Activated T-cell treated with anti-CD3 and anti-CD28 coated beads, Interleukin-2, amount 50 U/mL, for 1 hour (primary cell): ENCODE measurements at regions not wholly inside any gene's neighbourhood (a gene's known extent, or its start where the extent isn't known, plus 50 kb on each side); places are given as distances from the start of the nearest gene placed in this dataset.
"Not testable (repeated sequence)": the region's sequence is repeated elsewhere in the genome, so short reads cannot be mapped to it uniquely, and the experiment has no call there.

Experiments
- DNase-seq: peaks from one replicate; pipeline ENCODE4 v3.0.0-alpha.2; 2020

- DNase-seq: no peak
Observed at GRCh38 chr3:59392116-59392515, 342.3 kb upstream of the CFAP20DC start.

- DNase-seq: no peak
Observed at GRCh38 chr3:59391131-59391530, 341.3 kb upstream of the CFAP20DC start.

DNA sequence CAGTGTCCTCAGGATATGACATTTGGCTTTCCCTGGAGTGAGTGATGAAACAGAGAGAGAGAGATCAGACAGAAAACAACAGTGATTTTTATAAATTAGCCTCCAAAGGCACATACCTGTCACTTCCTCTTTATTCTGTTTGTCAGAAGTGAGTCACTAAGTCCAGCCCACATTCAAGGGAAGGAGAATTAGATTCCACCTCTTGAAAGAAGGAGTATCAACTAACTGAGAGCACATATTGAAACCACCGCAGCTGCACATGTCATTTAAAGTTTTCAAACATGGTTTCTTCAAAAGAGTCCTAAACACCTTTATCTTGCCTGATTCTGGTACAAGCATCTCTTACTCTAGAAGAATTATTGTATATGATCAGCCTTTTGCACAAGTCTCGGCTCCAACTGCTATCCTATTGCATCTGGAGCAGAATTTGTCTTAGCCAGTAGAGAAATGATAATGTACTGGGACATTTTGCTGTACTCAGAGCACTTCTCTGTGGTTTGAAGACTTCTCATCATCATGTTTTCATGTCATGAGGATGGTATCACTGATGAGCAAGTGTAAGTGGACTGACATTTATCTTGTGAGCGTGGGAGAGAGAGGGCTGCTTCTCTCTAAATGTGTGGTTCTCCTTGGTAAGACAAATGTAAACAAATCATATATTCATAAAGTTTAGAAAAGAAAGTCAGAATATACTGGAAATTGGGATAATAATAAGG, 338.9 kb upstream of the CFAP20DC start:
- no peak for DNase-seq

GRCh38 chr3:59386165-59386564, 336.3 kb upstream of the CFAP20DC start:
- DNase-seq: no peak

- DNase-seq: no peak
Observed at GRCh38 chr3:59385547-59385946, 335.7 kb upstream of the CFAP20DC start.

DNA sequence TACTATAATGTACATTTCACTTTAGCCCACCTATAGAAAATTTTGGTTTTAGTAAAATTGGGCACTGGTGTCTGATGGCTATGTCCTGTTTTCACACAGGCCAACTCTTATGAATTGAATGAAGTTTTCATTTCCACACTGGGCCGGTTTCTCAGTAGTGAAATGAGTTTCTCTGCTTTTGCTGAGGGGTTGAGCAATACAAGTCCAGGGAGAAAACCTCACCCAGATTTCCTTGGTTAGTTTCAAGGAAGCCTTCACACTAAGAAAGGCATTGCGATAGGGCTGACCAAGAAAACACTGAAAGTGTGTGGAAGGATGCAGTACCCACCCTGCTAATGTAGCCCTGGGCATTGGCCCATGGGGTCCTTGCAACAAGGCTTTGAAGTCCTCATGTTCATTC, 331.5 kb upstream of the CFAP20DC start:
- DNase-seq: no peak

GRCh38 chr3:59380146-59380545, 330.3 kb upstream of the CFAP20DC start:
- DNase-seq: no peak

DNA sequence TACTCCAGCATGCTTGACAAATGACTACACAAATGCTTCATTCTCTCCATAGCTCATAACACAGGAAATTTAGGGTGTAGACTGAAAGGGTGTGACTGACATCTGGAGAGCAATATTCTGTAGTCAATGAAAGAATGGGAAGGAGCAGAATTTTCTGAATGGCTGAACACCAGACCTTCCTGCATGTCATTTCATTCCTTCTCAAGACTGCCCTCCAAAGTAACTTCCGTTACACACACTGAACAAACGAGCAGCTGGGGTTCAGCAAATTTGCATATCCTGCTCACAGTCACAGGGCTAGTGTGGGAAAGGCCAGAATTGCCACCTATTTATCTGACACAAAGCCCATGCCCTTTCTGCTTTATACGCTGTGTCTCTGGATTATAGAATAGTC, 325.0 kb upstream of the CFAP20DC start:
- no peak for DNase-seq

GRCh38 chr3:59374091-59374817, 324.4 kb upstream of the CFAP20DC start:
- DNase-seq: no peak

- no peak for DNase-seq
Observed at GRCh38 chr3:59372346-59372745, 322.5 kb upstream of the CFAP20DC start.

GRCh38 chr3:59368900-59369675, 319.3 kb upstream of the CFAP20DC start:
- DNase-seq: no peak

GRCh38 chr3:59367150-59367549, 317.3 kb upstream of the CFAP20DC start:
- DNase-seq: no peak

- DNase-seq: no peak
Observed at GRCh38 chr3:59366218-59366617, 316.4 kb upstream of the CFAP20DC start.

DNA sequence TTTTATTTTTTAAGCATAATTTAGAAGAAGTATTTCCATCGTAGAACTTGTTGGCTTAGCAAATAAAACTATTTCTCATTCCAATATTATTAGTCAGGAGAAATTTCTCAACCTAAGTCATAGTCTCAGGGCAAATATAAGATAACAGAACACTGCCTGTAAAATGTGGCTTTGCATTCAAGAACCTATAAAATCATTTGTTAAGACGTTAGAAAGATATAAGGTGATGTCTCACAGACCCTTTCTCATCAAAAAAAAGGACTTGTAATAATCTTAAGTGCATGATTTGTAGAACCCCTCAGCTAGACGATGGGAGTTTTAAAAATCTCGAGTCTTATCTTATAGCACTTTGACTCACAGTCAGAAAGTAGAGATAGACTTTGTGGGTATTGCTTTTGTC, 314.7 kb upstream of the CFAP20DC start:
- no peak for DNase-seq

DNA sequence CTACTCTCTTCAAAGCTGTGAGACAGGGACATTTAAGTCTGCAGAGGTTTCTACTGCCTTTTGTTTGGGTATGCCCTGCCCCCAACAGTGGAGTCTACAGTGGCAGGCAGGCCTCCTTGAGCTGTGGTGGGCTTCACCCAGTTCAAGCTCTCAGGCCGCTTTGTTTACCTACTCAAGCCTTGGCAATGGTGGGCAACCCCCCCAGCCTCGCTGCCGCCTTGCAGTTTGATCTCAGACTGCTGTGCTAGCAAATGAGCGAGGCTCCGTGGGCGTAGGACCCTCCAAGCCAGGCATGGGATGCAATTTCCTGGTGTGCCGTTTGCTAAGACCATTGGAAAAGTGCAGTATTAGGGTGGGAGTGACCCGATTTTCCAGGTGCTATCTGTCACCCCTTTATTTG, 310.5 kb upstream of the CFAP20DC start:
- DNase-seq: not testable (repeated sequence)

DNA sequence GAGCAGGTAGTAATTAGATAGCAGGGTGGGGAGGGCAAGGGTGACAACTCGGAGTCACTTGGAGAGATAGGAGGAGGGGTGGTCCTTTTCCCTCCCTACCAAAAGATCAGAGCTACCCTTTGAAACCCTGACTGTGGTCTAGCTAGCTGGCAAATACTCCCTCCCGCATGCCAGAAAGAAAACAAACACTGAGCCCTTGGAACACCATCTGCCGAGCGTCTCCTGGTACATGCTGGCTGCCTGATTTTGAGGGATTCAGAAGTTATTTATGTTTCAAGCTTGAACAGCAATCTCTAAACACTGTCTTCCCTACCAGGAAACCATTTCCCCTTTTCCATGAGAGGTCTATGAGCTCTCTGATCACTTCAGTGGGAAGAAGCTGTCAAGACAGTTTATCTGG, 291.6 kb upstream of the CFAP20DC start:
- no peak for DNase-seq

DNA sequence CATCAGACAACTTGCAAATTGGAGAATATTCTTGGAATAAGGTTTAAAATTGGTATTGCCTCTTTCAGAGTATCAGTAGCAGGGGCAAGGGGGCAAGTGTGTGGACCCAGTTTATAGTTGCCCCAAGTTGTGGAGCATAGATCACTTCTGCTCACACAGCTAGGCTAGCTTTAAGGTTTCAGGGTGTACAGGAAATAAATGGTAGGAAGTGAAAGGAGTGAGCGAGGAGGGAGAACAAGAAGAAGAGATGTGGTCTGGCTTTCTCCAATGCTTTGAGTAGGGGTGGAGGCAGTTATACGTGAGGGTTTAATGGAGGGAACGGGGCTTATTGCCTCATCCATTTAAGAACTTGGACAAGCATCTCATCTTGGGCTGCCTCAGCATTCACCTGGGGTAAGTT, 290.0 kb upstream of the CFAP20DC start:
- DNase-seq: no peak

GRCh38 chr3:59338934-59339333, 289.1 kb upstream of the CFAP20DC start:
- DNase-seq: no peak

DNA sequence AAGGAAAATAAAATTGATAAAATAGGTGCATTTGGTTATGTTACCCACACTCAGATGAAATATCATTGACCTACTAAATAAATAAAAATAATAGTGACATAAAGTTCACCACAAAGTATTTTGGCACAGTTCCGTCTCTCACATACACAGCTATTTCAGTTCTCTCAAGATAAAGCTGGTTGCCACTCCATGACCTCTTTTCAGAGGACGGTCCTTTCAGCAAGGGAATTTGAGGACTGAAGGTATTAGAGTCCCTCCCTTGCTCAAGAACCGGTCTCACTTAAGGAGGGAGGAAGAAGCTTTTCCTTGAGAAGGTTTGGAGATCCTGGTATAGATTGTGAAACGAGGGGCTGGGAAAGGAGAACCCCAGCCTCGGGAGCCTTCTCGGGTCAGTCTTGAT, 285.5 kb upstream of the CFAP20DC start:
- no peak for DNase-seq

- no peak for DNase-seq
Observed at GRCh38 chr3:59334585-59334984, 284.8 kb upstream of the CFAP20DC start.

- no peak for DNase-seq
Observed at GRCh38 chr3:59327376-59327808, 277.6 kb upstream of the CFAP20DC start.

DNA sequence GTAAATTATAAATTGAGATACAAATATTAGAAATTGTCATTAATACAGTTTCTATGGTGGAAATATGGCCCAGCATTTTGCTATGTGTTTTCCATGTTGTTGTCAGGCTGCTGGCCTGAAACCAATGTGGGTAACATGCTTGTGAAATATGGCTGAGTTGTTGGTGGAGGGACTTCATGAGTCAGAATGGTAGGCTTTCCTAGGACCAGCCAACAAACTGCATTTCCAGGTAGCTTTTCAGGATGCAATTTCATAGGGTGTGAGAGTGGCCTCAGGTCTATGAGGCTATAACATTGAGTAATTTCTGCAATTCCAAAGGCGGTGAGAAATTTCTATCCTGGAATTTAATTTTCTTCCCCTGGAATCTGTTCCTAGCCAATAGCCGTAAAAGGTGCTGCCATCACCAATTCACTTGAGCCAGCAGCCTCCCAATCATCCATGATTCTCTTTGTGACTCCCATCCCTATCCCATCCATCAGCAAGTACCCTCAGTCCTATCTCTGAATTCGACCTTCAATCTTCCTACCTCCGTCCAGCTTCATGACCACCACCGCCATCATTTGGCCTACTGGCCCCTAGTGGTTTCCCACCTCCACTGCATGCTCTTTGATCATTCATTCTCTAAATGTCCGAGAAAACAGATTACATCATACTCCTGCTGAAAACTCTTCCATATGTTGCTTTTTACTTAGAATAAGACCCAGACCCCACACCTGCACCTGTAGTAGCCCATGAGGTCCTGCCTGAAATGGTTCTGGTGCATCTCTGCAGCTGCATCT, 276.6 kb upstream of the CFAP20DC start:
- no peak for DNase-seq
